GM19467 (cell line): ENCODE measurements at regions not wholly inside any gene's neighbourhood (a gene's known extent, or its start where the extent isn't known, plus 50 kb on each side); places are given as distances from the start of the nearest gene placed in this dataset.

Experiments
- ATAC-seq: cut with Tn5 transposase; IDR thresholded peaks from one replicate; pipeline ENCODE4 v1.9.1; 2021; ENCODE audit warnings: mild to moderate bottlenecking, moderate library complexity; ENCODE audit not compliant: unreplicated experiment

DNA sequence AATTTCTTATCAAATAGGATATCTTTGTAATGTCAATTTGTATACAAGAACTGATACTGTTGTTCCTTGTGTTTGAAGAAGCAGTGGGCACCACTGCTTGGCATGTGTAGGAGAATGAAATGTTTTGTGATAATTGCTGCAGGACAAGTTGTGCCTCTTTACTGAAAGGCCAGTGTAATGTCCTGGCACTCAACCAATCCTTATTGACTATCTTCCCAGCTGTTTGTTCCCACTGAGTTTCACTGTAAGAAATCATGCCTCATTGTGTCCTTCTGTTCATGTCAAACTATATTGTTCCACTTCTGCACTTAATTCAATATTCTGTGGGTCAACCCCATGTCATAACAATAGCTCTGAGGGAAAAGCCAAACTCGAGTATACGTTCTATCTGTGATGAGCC is 136.1 kb upstream of the FAM83B start:
- ATAC-seq: no peak

DNA sequence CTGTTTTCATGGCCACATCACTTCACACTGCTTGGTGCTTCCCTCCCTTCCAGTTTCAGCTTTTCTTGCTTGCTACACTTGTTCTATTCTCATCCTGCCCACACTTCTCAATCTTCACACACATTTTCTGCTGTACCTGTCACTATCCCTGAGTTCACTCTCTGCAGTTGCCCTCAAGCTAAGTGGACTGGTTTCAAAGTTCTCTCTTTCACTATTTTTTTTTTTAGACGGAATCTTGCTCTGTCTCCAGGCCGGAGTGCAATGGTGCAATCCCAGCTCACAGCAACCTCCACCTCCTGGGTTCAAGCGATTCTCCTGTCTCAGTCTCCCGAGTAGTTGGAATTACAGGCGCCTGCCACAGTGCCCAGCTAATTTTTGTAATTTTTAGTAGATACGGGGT is 130.6 kb upstream of the FAM83B start:
- no peak for ATAC-seq

DNA sequence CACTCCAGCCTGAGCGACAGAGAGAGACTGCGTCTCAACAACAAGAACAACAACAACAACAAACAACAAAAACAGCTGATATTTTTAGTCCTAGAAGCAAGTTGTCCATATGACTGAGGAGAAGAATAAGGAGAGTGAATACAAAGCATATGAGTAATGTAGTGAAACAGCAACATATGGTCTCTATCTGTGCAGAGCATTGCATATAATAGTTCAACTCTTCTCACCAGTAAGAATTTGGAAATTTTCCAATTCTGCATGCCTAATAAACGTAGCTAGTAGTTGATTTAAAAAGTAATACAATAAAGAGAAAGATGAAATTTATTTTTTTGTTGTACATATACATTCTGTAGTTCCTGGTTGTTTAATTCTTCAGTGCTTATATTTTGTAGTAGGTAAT is 129.7 kb upstream of the FAM83B start:
- ATAC-seq: no peak

DNA sequence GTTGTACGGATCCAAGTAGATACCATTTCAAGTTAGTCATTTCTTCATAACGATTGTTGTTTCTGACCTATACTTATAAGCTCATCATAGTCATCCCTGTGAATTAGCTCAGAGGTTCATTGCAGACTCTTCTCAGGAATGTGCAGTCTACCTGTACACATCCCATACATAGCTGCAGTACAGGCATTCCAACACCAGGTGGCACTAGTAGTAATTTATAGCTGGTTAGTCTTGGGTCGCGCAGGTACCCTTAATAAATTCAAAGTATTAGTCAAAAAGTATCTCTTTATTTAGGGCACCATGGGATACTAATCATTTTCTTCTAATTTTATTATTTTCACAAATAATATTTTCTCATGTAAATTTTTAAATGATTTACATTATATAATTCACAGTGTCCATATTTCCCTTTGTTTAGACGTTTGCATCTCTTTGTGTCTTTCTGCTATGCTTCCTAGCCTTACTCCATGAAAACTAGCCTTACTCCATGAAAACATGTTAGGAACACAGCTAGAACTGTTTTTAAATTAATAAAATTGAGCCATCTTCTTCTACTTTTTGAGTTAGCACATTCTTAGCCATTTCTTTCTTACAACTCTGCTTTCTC is 128.6 kb upstream of the FAM83B start:
- peak; percentile 91 for ATAC-seq

DNA sequence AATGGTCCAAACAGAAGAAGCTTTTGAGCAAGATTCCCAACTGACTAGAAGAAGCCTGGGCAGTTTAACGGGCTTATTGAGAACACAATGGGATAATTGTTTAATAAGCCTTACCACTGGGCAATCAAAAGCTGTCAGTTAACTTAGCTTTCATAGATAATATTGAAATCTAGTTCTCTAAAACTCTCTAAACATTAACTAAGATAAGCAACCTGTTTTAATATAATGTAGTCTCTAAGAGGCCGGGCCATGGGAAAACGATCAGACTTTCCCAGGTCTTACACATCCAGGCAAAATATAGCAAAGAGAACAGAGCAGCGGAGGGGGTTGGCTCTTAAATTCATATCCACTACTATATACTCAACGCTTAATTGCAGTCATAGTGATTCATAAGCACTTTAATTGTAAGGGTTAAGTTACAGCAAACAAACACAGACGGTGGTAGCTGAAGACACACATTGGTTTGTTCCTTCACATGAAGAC is 128.0 kb upstream of the FAM83B start:
- ATAC-seq: no peak

DNA sequence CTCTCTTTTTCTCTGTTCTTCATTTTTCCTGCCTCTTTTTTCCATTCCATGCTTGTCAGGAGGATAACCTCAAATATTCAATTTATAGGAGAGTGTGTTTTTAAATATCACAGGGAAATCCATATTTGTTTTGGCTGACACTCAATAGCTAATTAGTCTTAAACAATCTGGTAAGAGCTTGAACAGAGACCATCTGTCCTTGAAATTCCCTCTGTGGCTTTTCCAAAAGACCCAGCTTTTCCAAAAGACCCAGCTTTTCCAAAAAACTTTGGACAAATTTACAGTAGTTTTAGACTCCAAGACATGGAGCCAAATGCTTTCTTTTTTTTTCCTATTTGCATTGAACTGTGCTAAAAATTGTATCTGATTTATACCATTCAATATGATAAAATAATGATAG is 127.4 kb upstream of the FAM83B start:
- no peak for ATAC-seq

DNA sequence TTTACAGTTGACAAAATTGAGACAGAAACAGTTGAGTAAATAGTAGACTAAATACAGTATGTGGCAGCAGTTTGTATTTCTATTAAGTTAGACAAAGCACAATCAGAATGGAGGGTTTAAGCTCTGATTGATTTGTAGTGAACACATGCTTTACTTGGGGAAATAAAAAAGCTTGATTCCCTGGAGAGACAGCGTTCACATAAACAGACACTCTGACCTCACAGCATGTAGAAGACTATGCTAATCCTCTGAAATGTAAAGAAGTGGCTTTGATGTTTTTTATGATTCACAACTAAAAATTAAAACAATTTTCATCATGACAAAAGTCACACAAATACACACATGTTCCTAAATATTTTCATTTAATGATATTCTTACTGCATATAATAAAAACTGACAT is 126.9 kb upstream of the FAM83B start:
- ATAC-seq: no peak

DNA sequence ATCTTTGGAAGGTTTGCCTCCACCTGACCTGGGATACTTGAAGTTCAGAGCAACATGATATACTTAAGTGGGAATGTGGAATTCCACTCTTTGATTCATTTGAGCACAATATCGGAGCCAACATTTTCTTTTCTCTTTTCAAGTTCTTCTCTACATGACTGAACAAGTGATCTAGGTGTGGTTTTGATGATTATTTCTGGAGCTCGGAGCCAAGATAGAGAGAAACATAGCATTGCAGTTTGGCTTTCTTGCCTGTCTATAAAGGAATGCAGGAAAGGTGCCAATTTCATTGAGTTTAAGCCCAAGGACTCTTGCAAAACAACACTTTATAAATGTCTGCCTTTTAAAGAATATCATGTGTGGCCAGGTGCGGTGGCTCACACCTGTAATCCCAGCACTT is 124.2 kb upstream of the FAM83B start:
- no peak for ATAC-seq

DNA sequence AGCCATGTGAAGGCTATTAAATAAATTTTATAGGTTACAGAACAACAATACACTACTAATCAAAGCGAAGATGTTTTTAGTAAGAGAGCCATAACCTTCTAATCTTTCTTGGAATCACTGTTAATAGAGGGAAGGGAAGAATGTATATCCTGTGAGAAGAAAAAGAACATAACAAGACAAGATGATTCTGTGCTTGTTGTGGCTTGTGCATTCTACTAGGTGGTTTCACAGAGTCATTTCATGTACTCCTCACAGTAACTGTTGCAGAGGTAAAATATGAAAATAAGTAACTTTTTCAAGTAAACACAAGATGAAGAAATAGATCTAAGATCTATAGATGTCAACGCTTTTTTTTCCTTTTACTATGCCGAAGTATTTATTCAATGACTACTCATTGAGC is 116.9 kb upstream of the FAM83B start:
- ATAC-seq: no peak

DNA sequence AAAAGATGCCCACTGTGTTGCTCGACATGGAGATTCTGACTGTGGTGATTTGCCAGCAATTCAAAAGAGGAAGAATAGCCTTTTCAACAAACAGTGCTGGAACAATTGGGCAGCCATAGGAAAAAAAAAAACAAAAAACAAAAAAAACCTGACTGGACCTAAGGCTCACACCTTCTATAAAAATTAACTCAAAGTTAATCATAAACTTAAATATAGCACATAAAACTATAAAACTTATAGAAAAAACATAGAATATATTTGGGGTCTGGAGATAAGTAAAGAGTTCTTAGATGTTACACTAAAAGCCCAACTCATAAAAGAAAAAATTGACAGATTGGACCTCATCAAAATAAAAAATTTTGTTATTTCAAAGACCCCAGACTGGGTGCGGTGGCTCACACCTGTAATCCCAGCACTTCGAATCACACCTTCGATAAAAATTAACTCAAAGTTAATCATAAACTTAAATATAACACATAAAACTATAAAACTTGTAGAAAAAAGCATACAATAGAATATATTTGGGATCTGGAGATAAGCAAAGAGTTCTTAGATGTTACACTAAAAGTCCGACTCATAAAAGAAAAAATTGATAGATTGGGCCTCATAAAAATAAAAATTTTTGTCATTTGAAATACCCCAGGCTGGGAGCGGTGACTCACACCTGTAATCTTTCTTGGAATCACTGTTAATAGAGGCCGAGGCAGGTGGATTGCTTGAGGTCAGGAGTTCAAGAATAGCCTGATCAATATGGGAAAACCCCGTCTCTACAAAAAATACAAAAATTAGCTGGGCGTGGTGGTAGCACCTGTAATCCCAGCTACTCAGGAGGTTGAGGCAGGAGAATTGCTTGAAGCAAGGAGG is 115.6 kb upstream of the FAM83B start:
- ATAC-seq: no peak

DNA sequence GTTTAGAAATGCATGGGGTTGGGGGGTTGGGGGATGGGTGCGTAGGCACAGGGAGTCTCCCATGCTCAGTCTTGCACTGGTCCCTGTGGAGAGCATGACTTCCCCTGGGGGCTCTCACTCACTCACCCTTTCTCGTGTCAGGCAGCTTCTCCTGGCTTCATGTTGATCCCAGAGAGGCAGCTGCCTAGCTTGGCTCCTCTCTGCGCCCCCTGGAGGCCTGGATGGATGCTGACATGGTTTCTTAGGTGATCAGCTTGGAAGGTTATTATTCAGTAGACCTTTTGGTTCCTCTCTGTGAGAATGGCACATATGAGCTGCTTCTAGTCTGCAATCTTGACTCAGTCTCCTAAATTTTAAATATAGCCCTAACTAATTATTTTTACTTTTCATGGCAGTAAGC is 109.3 kb upstream of the FAM83B start:
- peak; percentile 63 for ATAC-seq

DNA sequence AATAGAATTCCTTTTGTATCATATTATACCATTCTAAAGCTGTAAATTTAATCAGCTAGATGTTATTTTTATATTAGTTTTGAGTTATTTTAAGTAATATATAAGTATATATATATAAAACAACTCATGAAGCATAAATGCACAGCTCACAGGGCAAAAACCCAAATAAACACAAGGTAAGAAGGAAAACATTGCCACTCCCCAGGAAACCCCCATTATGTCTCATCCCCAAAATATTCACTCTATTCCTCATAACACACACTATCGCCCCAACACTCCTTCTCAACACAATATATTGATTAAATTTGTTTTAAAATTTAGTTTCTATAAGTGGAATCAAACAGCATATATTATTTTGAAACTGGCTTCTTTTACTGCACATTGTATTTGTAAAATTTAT is 98.6 kb upstream of the FAM83B start:
- ATAC-seq: no peak

DNA sequence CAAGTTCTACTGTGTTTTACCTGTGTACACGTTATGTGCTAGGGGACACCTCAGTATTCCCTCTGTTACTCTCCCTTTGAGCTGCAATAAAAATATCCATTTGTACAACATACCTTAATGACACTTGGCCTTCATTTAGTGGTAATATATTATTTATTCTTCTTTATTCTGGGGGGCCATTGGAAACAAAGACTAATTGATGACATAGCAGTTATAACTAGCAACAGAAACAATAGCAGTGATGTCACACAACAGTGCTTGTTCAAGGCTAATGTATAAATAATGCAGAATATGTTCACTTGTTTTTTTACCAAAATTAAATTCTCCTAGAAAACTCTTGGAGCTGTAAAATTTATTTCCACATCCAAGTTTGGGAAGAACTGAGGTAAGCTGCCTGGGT is 92.2 kb upstream of the FAM83B start:
- ATAC-seq: no peak

DNA sequence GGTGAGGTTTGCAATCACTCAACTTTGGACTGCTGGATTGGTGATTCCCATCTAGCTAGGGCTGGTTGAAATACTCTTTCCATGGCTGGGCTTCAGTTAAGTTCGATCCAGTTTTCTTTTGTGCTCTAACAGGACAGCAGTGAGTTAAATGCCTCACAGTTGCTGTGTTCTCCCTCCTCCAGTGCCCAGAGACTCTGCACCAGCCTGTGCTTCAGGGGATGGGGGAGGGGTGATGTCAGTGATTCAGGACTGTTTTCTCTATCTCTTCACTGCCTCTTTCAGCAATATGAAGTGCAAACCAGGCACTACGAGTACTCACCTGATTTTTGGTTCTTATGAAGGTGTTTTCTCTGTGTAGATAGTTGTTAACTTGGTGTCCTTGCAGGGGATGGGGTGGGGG is 88.2 kb upstream of the FAM83B start:
- no peak for ATAC-seq

DNA sequence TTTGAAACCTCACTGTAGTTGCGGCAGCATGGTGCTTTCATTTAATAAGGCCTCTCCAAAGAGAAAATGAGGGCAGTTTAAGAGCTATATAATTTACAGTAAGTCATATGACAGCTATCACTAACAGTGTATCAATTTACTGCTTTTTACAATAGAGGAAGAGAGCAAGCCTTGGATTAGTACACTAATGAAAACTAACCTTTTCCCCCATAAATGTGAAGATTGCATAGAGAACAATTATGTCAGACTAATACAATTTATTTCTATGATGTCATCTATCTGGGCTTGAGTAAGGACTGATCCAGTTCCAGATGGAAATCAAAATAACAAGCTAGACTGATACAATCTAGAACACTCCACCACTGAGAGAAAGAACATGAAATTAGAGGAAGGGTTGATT is 78.1 kb upstream of the FAM83B start:
- no peak for ATAC-seq

DNA sequence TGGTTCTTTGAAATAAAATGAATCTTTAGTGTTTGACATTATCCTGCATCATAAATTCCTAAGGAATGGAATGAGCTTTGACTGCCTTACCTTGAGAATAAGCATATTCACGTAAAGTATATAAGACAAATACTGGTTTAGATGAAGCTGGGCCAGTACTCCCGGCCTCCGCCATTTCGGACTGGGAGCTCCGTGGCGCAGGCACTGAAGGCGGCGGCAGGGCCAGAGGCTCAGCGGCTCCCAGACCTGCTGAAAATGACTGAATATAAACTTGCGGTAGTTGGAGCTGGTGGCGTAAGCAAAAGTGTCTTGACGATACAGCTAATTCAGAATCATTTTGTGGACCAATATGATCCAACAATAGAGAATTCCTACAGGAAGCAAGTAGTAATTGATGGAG is 76.2 kb upstream of the FAM83B start:
- ATAC-seq: no peak

DNA sequence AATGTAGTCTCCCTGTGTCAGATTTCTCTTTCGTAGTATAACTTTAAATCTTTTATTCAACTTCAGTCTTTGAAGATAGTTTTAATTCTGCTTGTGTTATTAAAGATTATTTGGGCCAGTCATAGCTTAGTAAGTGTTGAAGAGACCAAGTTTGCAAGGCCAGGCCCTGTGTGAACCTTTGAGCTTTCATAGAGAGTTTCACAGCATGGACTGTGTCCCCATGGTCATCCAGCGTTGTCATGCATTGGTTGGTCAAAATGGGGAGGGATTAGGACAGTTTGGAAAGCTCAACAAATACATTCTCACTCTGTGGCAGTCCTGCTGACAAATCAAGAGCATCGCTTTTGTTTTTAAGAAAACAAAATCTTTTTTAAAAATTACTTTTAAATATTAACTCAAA is 74.6 kb upstream of the FAM83B start:
- ATAC-seq: no peak

DNA sequence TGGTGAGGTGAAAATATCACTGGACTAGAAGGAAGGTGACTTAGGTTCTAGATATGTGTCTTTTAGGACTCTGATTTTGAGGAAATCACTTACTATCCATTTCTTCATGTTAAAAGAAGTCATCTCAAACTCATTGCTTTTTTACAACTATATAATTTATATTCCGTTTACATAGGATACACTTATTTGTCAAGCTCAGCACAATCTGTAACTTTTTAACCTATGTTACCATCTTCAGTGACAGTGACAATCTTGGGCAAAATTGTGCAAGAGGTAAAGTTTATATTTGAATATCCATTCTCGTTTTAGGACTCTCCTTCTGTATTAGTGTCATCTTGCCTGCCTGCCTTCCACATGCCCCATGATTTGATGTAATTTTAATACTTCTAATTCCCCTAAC is 74.0 kb upstream of the FAM83B start:
- no peak for ATAC-seq

DNA sequence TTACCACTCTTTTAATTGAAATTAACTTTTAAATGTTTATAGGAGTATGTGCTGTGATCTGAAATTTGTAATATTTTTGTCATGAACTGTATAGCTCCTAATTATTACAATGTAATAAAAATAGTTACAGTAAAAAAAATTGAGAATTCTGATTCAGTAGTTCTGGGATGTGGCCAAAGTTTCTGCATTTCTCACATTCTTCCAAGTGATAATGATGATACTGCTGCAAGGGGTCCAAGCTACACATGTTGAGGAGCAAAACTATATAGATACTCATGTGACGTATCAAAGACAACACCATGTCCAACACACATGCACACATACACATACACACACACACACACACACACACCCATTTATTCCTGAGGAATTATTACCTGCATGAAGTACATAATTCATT is 71.0 kb upstream of the FAM83B start:
- no peak for ATAC-seq

DNA sequence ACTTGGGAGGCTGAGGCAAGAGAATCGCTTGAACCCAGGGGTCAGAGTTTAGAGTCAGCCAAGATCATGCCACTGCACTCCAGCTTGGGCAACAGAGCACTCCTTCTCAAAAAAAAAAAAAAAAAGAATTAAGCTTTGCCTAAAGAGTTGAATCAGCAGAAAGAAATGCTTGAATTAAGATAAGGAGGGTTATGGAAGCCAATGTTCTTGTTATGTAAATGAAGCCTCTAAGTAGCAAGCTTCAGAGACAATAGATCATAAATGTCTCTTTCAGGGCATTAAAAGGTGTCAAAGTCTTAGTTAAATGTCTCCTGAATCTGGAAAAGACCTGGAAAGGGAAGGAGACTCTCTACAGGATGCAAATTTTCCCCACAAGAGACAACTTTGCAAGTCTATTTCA is 69.7 kb upstream of the FAM83B start:
- no peak for ATAC-seq

DNA sequence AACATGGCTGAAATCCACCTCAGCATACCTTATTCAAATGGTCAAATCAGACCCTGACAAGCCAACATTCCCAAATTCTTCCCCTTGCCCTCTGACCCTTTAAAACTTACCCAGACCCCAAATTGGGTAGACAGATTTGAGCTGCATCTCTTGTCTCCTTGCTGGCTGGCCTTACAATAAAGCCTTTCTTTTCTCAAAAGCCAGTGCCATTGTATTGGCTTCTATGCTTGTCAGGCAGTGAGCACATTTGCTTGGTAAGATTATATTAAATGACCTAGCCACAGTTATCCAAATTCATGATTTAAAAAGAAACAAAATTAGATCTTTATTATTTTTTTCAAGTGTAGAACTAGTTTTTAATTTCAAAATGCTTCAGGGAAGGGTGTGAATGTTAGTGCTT is 67.8 kb upstream of the FAM83B start:
- no peak for ATAC-seq

DNA sequence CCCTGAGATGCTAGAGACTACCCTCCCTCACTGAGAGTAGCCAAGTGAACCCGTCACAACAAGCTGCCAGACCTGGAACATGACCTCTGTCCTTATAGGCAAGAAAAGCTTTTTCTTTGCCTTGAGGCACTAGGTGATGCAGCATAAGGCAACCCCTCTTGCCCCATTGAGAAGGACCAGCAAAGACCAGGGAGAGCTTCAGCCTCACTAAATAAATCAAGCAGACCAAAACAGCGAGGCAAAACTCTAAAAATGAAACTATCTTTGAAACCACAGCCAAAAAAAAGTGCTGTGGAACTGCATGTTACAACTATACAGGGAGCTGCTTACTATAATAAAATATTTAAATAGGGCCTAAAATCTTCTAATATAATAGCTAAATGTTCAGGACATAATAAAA is 62.6 kb upstream of the FAM83B start:
- no peak for ATAC-seq

DNA sequence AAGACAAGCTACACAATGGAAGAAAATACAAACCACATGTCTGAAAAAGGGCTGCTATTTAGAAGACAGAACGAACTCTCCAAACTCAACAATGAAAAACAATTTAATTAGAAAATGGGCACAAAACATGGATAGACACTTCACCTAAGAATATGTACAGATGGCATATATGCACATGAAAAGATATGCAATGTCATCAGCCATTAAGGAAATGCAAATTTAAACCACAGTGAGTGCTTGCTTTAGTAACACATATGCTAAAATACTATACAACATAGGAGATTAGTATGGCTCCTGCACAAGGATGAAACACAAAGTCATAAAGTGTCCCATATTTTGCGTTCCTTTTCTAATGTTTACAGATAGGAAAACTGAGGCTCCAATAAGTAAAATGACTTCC is 60.4 kb upstream of the FAM83B start:
- ATAC-seq: no peak
